Activated naive CD8-positive, alpha-beta T cell treated with anti-CD3 and anti-CD28 coated beads for 36 hours (primary cell): ENCODE measurements at regions not wholly inside any gene's neighbourhood (a gene's known extent, or its start where the extent isn't known, plus 50 kb on each side); places are given as distances from the start of the nearest gene placed in this dataset.

Experiments used
- DNase-seq: peaks from one replicate; pipeline ENCODE4 v3.0.0; 2021
- H3K27ac Mint-ChIP-seq: one replicate; pipeline ENCODE4 v1.8.0; 2022; ENCODE audit warnings: mild to moderate bottlenecking, moderate library complexity, mixed read lengths
- H3K27me3 Mint-ChIP-seq: one replicate; pipeline ENCODE4 v1.8.0; 2022; ENCODE audit warnings: mild to moderate bottlenecking, mixed read lengths
- H3K36me3 Mint-ChIP-seq: one replicate; pipeline ENCODE4 v1.8.0; 2021; ENCODE audit warnings: mild to moderate bottlenecking, mixed read lengths
- H3K4me1 Mint-ChIP-seq: one replicate; pipeline ENCODE4 v1.8.0; 2021; ENCODE audit warnings: mixed read lengths
- H3K4me3 Mint-ChIP-seq: one replicate; pipeline ENCODE4 v1.8.0; 2022; ENCODE audit warnings: mild to moderate bottlenecking, moderate library complexity, mixed read lengths
- H3K9me3 Mint-ChIP-seq: one replicate; pipeline ENCODE4 v1.8.0; 2022; ENCODE audit warnings: mixed read lengths

- peaks cover 4% of the 10 kb centered on the region for H3K36me3 Mint-ChIP-seq
- H3K27me3 Mint-ChIP-seq, result peaks cover 27% of the 10 kb centered on the region
- no peaks in the 10 kb centered on the region for H3K4me1 Mint-ChIP-seq
- no peak overlapping the region for H3K27ac Mint-ChIP-seq
- no peak overlapping the region for H3K4me3 Mint-ChIP-seq
- H3K9me3 Mint-ChIP-seq, result peaks cover 12% of the 10 kb centered on the region
- DNase-seq, result no peak
Measured at GRCh38 chr9:99556998-99557397, 264.7 kb upstream of the NR4A3 start.

GRCh38 chr9:99557816-99558215 lies 263.9 kb upstream of the NR4A3 start:
- no peaks in the 10 kb centered on the region for H3K36me3 Mint-ChIP-seq
- H3K27me3 Mint-ChIP-seq, result peaks cover 20% of the 10 kb centered on the region
- DNase-seq, result no peak
- no peak overlapping the region for H3K27ac Mint-ChIP-seq
- peaks cover 9% of the 10 kb centered on the region for H3K9me3 Mint-ChIP-seq
- H3K4me3 Mint-ChIP-seq, result no peak overlapping the region
- H3K4me1 Mint-ChIP-seq, result no peaks in the 10 kb centered on the region

- Mint-ChIP-seq H3K4me3 (no peak overlapping the region), H3K36me3 (no peaks in the 10 kb centered on the region), H3K27me3 (peaks cover 5% of the 10 kb centered on the region), H3K4me1 (no peaks in the 10 kb centered on the region), H3K9me3 (peaks cover 9% of the 10 kb centered on the region), H3K27ac (no peak overlapping the region)
- no peak for DNase-seq
Measured at GRCh38 chr9:99559776-99560175, 261.9 kb upstream of the NR4A3 start.

- Mint-ChIP-seq H3K36me3 (no peaks in the 10 kb centered on the region), H3K27me3 (peaks cover 5% of the 10 kb centered on the region), H3K27ac (no peak overlapping the region), H3K9me3 (peaks cover 9% of the 10 kb centered on the region), H3K4me1 (no peaks in the 10 kb centered on the region), H3K4me3 (no peak overlapping the region)
- DNase-seq, result no peak
Measured at GRCh38 chr9:99560561-99560960, 261.1 kb upstream of the NR4A3 start.

GRCh38 chr9:99561509-99561917 lies 260.2 kb upstream of the NR4A3 start:
- Mint-ChIP-seq H3K27ac (no peak overlapping the region), H3K4me1 (no peaks in the 10 kb centered on the region)

GRCh38 chr9:99561961-99562565 lies 259.6 kb upstream of the NR4A3 start:
- H3K36me3 Mint-ChIP-seq, result no peaks in the 10 kb centered on the region
- H3K27me3 Mint-ChIP-seq, result peaks cover 12% of the 10 kb centered on the region
- H3K4me3 Mint-ChIP-seq, result no peak overlapping the region
- H3K4me1 Mint-ChIP-seq, result no peaks in the 10 kb centered on the region
- no peak overlapping the region for H3K27ac Mint-ChIP-seq
- DNase-seq, result no peak
- H3K9me3 Mint-ChIP-seq, result peaks cover 8% of the 10 kb centered on the region

More at GRCh38 chr9:99561509-99561917, 260.2 kb upstream of the NR4A3 start:
- no peak overlapping the region for H3K4me3 Mint-ChIP-seq
- H3K36me3 Mint-ChIP-seq, result no peaks in the 10 kb centered on the region
- H3K9me3 Mint-ChIP-seq, result peaks cover 9% of the 10 kb centered on the region
- H3K27me3 Mint-ChIP-seq, result peaks cover 9% of the 10 kb centered on the region
- DNase-seq, result no peak

GRCh38 chr9:99563364-99563763 lies 258.3 kb upstream of the NR4A3 start:
- Mint-ChIP-seq H3K4me1 (no peaks in the 10 kb centered on the region), H3K36me3 (no peaks in the 10 kb centered on the region), H3K27me3 (peaks cover 7% of the 10 kb centered on the region), H3K4me3 (no peak overlapping the region), H3K9me3 (no peaks in the 10 kb centered on the region), H3K27ac (no peak overlapping the region)
- no peak for DNase-seq

- H3K4me1 Mint-ChIP-seq, result no peaks in the 10 kb centered on the region
- peaks cover 10% of the 10 kb centered on the region for H3K27me3 Mint-ChIP-seq
- no peak for DNase-seq
- no peak overlapping the region for H3K27ac Mint-ChIP-seq
- H3K4me3 Mint-ChIP-seq, result no peak overlapping the region
- H3K36me3 Mint-ChIP-seq, result no peaks in the 10 kb centered on the region
- H3K9me3 Mint-ChIP-seq, result no peaks in the 10 kb centered on the region
Measured at GRCh38 chr9:99565203-99565602, 256.5 kb upstream of the NR4A3 start.

- Mint-ChIP-seq H3K36me3 (no peaks in the 10 kb centered on the region), H3K4me1 (no peaks in the 10 kb centered on the region)
- DNase-seq, result no peak
Measured at GRCh38 chr9:99567436-99567835, 254.2 kb upstream of the NR4A3 start.

GRCh38 chr9:99569840-99570239 lies 251.8 kb upstream of the NR4A3 start:
- Mint-ChIP-seq H3K4me3 (no peak overlapping the region), H3K27me3 (peaks cover 16% of the 10 kb centered on the region), H3K27ac (no peak overlapping the region), H3K36me3 (no peaks in the 10 kb centered on the region), H3K9me3 (no peaks in the 10 kb centered on the region), H3K4me1 (no peaks in the 10 kb centered on the region)
- DNase-seq, result no peak

More at GRCh38 chr9:99567436-99567835, 254.2 kb upstream of the NR4A3 start:
- no peak overlapping the region for H3K27ac Mint-ChIP-seq
- no peak overlapping the region for H3K4me3 Mint-ChIP-seq
- H3K9me3 Mint-ChIP-seq, result no peaks in the 10 kb centered on the region
- peaks cover 16% of the 10 kb centered on the region for H3K27me3 Mint-ChIP-seq

- DNase-seq, result no peak
- H3K27ac Mint-ChIP-seq, result no peak overlapping the region
- no peaks in the 10 kb centered on the region for H3K4me1 Mint-ChIP-seq
- H3K36me3 Mint-ChIP-seq, result no peaks in the 10 kb centered on the region
- peaks cover 9% of the 10 kb centered on the region for H3K27me3 Mint-ChIP-seq
- no peaks in the 10 kb centered on the region for H3K9me3 Mint-ChIP-seq
- H3K4me3 Mint-ChIP-seq, result no peak overlapping the region
Measured at GRCh38 chr9:99572567-99572966, 249.1 kb upstream of the NR4A3 start.

GRCh38 chr9:99573085-99573484 lies 248.6 kb upstream of the NR4A3 start:
- Mint-ChIP-seq H3K9me3 (no peaks in the 10 kb centered on the region), H3K36me3 (no peaks in the 10 kb centered on the region), H3K4me1 (no peaks in the 10 kb centered on the region), H3K27me3 (peaks cover 9% of the 10 kb centered on the region), H3K27ac (no peak overlapping the region), H3K4me3 (no peak overlapping the region)
- no peak for DNase-seq

- Mint-ChIP-seq H3K36me3 (no peaks in the 10 kb centered on the region), H3K4me3 (no peak overlapping the region)
Measured at GRCh38 chr9:99573886-99574285, 247.8 kb upstream of the NR4A3 start.

GRCh38 chr9:99576002-99576401 lies 245.7 kb upstream of the NR4A3 start:
- no peaks in the 10 kb centered on the region for H3K4me1 Mint-ChIP-seq
- H3K27me3 Mint-ChIP-seq, result no peaks in the 10 kb centered on the region
- no peak overlapping the region for H3K4me3 Mint-ChIP-seq
- no peak overlapping the region for H3K27ac Mint-ChIP-seq
- no peaks in the 10 kb centered on the region for H3K36me3 Mint-ChIP-seq
- DNase-seq, result no peak
- H3K9me3 Mint-ChIP-seq, result no peaks in the 10 kb centered on the region

More at GRCh38 chr9:99573886-99574285, 247.8 kb upstream of the NR4A3 start:
- peaks cover 6% of the 10 kb centered on the region for H3K27me3 Mint-ChIP-seq
- no peak for DNase-seq
- no peaks in the 10 kb centered on the region for H3K9me3 Mint-ChIP-seq
- H3K27ac Mint-ChIP-seq, result no peak overlapping the region
- no peaks in the 10 kb centered on the region for H3K4me1 Mint-ChIP-seq

- Mint-ChIP-seq H3K4me1 (no peaks in the 10 kb centered on the region), H3K36me3 (no peaks in the 10 kb centered on the region), H3K27ac (no peak overlapping the region), H3K4me3 (no peak overlapping the region), H3K9me3 (no peaks in the 10 kb centered on the region), H3K27me3 (no peaks in the 10 kb centered on the region)
- no peak for DNase-seq
Measured at GRCh38 chr9:99576876-99577275, 244.8 kb upstream of the NR4A3 start.

GRCh38 chr9:99577351-99577750 lies 244.3 kb upstream of the NR4A3 start:
- no peaks in the 10 kb centered on the region for H3K27me3 Mint-ChIP-seq
- no peak overlapping the region for H3K27ac Mint-ChIP-seq
- no peaks in the 10 kb centered on the region for H3K4me1 Mint-ChIP-seq
- no peak for DNase-seq
- no peaks in the 10 kb centered on the region for H3K9me3 Mint-ChIP-seq
- H3K4me3 Mint-ChIP-seq, result no peak overlapping the region
- no peaks in the 10 kb centered on the region for H3K36me3 Mint-ChIP-seq
